SK-N-SH (cell line): ENCODE measurements at regions not wholly inside any gene's neighbourhood (a gene's known extent, or its start where the extent isn't known, plus 50 kb on each side); places are given as distances from the start of the nearest gene placed in this dataset.

Experiments used
- CTCF ChIA-PET: fragments of 300-600, 350-600 bp; formaldehyde crosslinking; extraction: SDS; loops from one replicate; lab custom pipeline; 2021; lab: Yijun Ruan, JAX
- POLR2A ChIA-PET: fragments of 350-600 bp; sonication (Branson Sonifier 250); formaldehyde crosslinking; extraction: SDS; loops from one replicate; lab custom pipeline; 2020; ENCODE audit warnings: antibody characterized with exemption, inconsistent platforms; lab: Yijun Ruan, JAX
- DNase-seq: peaks from one replicate; pipeline ENCODE4 v3.0.0; 2012
- H2AFZ ChIP-seq: fragments of 200-600 bp; sonication (generic); 2 replicates; pipeline ENCODE4 v1.8.1; 2016; ENCODE audit warnings: antibody characterized with exemption, mild to moderate bottlenecking, low read depth
- H3F3A ChIP-seq: fragments of 200-600 bp; sonication (generic); replicated peaks from 2 replicates; pipeline ENCODE3; 2016; ENCODE audit warnings: antibody characterized with exemption, mild to moderate bottlenecking; ENCODE audit not compliant: insufficient read depth
- H3K27ac ChIP-seq, 2 experiments: fragments of 200-500 bp in 1 of 2; fragments of 200-600 bp in 1 of 2; sonication (Bioruptor generic) in 1 of 2; sonication (generic), shearing (Covaris generic) in 1 of 2; 2 replicates each; pipeline versions ENCODE4 v1.5.1 to v1.6.1; 2014 to 2016; ENCODE audit warnings: low read depth in 2 of 2, inconsistent platforms in 1 of 2, low read length in 1 of 2, mild to moderate bottlenecking in 1 of 2, mixed read lengths in 1 of 2
- H3K27me3 ChIP-seq: fragments of 200-600 bp; sonication (generic), shearing (Covaris generic); 2 replicates; pipeline ENCODE4 v1.6.1; 2016; ENCODE audit warnings: mixed run types; ENCODE audit not compliant: insufficient read depth
- H3K36me3 ChIP-seq, 2 experiments: fragments of 200-500 bp in 1 of 2; fragments of 200-600 bp in 1 of 2; sonication (Bioruptor generic) in 1 of 2; sonication (generic) in 1 of 2; replicated peaks in 1 of 2; 2 replicates each; pipeline versions ENCODE3 to v1.5.1; 2014 to 2016; ENCODE audit warnings: low read length in 1 of 2, mild to moderate bottlenecking in 1 of 2; ENCODE audit not compliant: insufficient read depth in 2 of 2, control insufficient read depth in 1 of 2
- H3K4me1 ChIP-seq, 2 experiments: fragments of 200-500 bp in 1 of 2; fragments of 200-600 bp in 1 of 2; sonication (Bioruptor generic) in 1 of 2; sonication (generic), shearing (Covaris generic) in 1 of 2; 2 replicates each; pipeline versions ENCODE4 v1.5.1 to v1.6.1; 2014 to 2016; ENCODE audit warnings: low read depth in 1 of 2, low read length in 1 of 2, mixed run types in 1 of 2; ENCODE audit not compliant: insufficient read depth in 2 of 2, control insufficient read depth in 1 of 2
- H3K4me2 ChIP-seq: fragments of 200-600 bp; sonication (generic), shearing (Covaris generic); 2 replicates; pipeline ENCODE4 v1.6.1; 2017; ENCODE audit warnings: mixed run types
- H3K4me3 ChIP-seq, 2 experiments: fragments of 200-500 bp in 1 of 2; fragments of 200-600 bp in 1 of 2; sonication (Bioruptor generic) in 1 of 2; sonication (generic), shearing (Covaris generic) in 1 of 2; 2 replicates each; pipeline versions ENCODE4 v1.5.1 to v1.8.1; 2014 to 2016; ENCODE audit warnings: low read depth in 2 of 2, inconsistent platforms in 1 of 2, low read length in 1 of 2, mild to moderate bottlenecking in 1 of 2, mixed read lengths in 1 of 2, moderate library complexity in 1 of 2
- H3K79me2 ChIP-seq: fragments of 200-600 bp; sonication (generic); 2 replicates; pipeline ENCODE4 v1.8.1; 2017; ENCODE audit warnings: mild to moderate bottlenecking; ENCODE audit not compliant: insufficient read depth
- H3K9ac ChIP-seq: fragments of 200-600 bp; sonication (generic); 2 replicates; pipeline ENCODE4 v1.6.1; 2017; ENCODE audit warnings: mixed run types
- H3K9me2 ChIP-seq: fragments of 200-600 bp; sonication (generic); 2 replicates; pipeline ENCODE4 v1.6.1; 2017; ENCODE audit warnings: mixed run types
- H3K9me3 ChIP-seq: fragments of 200-600 bp; sonication (generic); 2 replicates; pipeline ENCODE4 v1.6.1; 2017; ENCODE audit warnings: mixed run types, mild to moderate bottlenecking, moderate library complexity
- H4K20me1 ChIP-seq: fragments of 200-600 bp; sonication (generic); 2 replicates; pipeline ENCODE4 v1.6.1; 2017; ENCODE audit warnings: mild to moderate bottlenecking, mixed run types; ENCODE audit not compliant: insufficient read depth
- IRF3 ChIP-seq: fragments of 150-350 bp; IDR thresholded peaks from 2 replicates; pipeline ENCODE4 v1.6.1; 2016; ENCODE audit warnings: mild to moderate bottlenecking, low read depth, low read length
- JUND ChIP-seq: IDR thresholded peaks from 2 replicates; pipeline ENCODE4 v1.4.0; 2012
- MAX ChIP-seq: IDR thresholded peaks from 2 replicates; pipeline ENCODE4 v1.4.0; 2012; ENCODE audit warnings: low read depth
- MEF2A ChIP-seq: IDR thresholded peaks from 2 replicates; pipeline ENCODE4 v1.4.0; 2012; ENCODE audit warnings: low read depth, borderline replicate concordance
- NFIC ChIP-seq: IDR thresholded peaks from 2 replicates; pipeline ENCODE4 v1.4.0; 2012; ENCODE audit warnings: borderline replicate concordance
- NRF1 ChIP-seq: IDR thresholded peaks from 2 replicates; pipeline ENCODE4 v1.6.1; 2012; ENCODE audit warnings: low read depth, mild to moderate bottlenecking, low read length
- RAD21 ChIP-seq: IDR thresholded peaks from 2 replicates; pipeline ENCODE4 v1.6.1; 2012; ENCODE audit warnings: mild to moderate bottlenecking, low read length
- REST ChIP-seq: IDR thresholded peaks from 2 replicates; pipeline ENCODE4 v1.6.1; 2012; ENCODE audit warnings: mild to moderate bottlenecking, low read depth, low read length, moderate library complexity
- RFX5 ChIP-seq: IDR thresholded peaks from 2 replicates; pipeline ENCODE4 v1.6.1; 2012; ENCODE audit warnings: mild to moderate bottlenecking, improper control_type of control experiment, low read length
- SIN3A ChIP-seq: IDR thresholded peaks from 2 replicates; pipeline ENCODE4 v1.6.1; 2012; ENCODE audit warnings: low read depth, mild to moderate bottlenecking, low read length, moderate library complexity, borderline replicate concordance
- TAF1 ChIP-seq: IDR thresholded peaks from 2 replicates; pipeline ENCODE4 v1.6.1; 2012; ENCODE audit warnings: low read depth, mild to moderate bottlenecking, low read length, moderate library complexity, borderline replicate concordance
- TCF12 ChIP-seq: IDR thresholded peaks from 2 replicates; pipeline ENCODE4 v1.4.0; 2012
- TEAD4 ChIP-seq: IDR thresholded peaks from 2 replicates; pipeline ENCODE4 v1.4.0; 2012; ENCODE audit warnings: mild to moderate bottlenecking, borderline replicate concordance; ENCODE audit not compliant: insufficient read depth
- USF2 ChIP-seq: fragments of 150-350 bp; IDR thresholded peaks from 2 replicates; pipeline ENCODE4 v1.6.1; 2017; ENCODE audit warnings: antibody characterized with exemption, low read length, low read depth, borderline replicate concordance
- YY1 ChIP-seq: IDR thresholded peaks from 2 replicates; pipeline ENCODE4 v1.4.0; 2012; ENCODE audit warnings: low read depth, mild to moderate bottlenecking
- WGBS: methylation state at CpG from one replicate; pipeline ENCODE4 v1.1.6; 2017; ENCODE audit warnings: low lambda C conversion rate; 5-methylcytosine and 5-hydroxymethylcytosine counted together
- TF ChIP-seq, protein P1 (sequence below): IDR thresholded peaks from 2 replicates; pipeline ENCODE4 v1.4.0; 2012; ENCODE audit warnings: low read depth, borderline replicate concordance

DNA sequence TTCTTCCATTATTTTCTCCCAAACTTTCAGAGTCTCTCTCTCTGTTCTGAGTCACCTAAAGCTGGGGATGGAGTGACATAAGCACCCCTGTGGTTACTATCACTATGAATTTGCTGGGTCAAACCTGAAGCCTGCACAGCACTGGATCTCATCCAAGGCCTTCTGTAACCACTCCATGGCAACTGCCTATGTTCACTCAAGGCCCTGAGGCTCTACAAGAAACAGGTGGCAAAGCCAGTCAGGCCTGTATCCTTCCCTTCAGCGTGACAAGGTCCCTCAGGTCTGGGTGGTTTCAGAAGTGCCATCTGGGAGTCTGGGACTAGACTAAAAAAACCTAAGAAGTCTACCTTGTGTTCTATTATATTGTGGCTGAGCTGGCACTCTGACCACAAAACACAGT is 1278.8 kb upstream of the EYS start:
- POLR2A ChIA-PET, result no interaction called here
- H3K36me3 ChIP-seq, result no peaks in the 10 kb centered on the region

DNA sequence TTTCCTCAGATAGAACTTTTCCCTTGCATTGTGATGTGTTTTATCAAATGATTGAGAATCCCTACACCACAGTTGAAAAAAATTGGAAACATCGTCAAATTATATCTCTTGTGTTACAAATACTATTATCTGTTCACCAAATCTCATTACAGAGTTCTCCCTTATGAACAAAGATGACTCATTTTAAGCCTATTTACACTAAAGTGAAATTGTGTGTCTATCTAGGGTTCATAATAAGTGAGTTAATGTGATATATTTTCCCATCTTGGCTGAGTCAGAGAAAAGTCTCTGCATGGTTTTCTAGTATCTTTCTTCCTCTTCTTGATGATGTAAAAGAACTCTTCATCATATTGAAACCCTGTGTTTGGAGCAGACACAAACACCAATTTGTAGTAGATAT is 1263.3 kb upstream of the EYS start:
- H2AFZ ChIP-seq, result no peak overlapping the region
- no peaks in the 10 kb centered on the region; the same call in 1 of the 2 replicates for H3K9me3 ChIP-seq
- H3K36me3 ChIP-seq, result no peaks in the 10 kb centered on the region
- CTCF ChIA-PET, result no interaction called here
- no peak overlapping the region for H3K27ac ChIP-seq
- no peaks in the 10 kb centered on the region for H3F3A ChIP-seq
- H3K79me2 ChIP-seq, result no peaks in the 10 kb centered on the region
- no peak overlapping the region for H3K9ac ChIP-seq
- no peak overlapping the region for H3K4me3 ChIP-seq
- WGBS, result 49% methylated on average over 1 of the region's 1 CpG
- no peak for DNase-seq
- no peak for TF ChIP-seq NRF1
- TF ChIP-seq NFIC, result no peak
- no peak for TF ChIP-seq SIN3A
- no peak for TF ChIP-seq REST
- TF ChIP-seq, protein P1, sequence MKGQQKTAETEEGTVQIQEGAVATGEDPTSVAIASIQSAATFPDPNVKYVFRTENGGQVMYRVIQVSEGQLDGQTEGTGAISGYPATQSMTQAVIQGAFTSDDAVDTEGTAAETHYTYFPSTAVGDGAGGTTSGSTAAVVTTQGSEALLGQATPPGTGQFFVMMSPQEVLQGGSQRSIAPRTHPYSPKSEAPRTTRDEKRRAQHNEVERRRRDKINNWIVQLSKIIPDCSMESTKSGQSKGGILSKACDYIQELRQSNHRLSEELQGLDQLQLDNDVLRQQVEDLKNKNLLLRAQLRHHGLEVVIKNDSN, result no peak
- no peak for TF ChIP-seq TCF12
- no peak for TF ChIP-seq MAX
- TF ChIP-seq JUND, result no peak
- TF ChIP-seq USF2, result no peak
- TF ChIP-seq RFX5, result no peak
- TF ChIP-seq TAF1, result no peak
- no peaks in the 10 kb centered on the region for H3K4me1 ChIP-seq
- no peaks in the 10 kb centered on the region for H3K27me3 ChIP-seq
- no peaks in the 10 kb centered on the region for H3K9me2 ChIP-seq
- H3K4me2 ChIP-seq, result no peak overlapping the region
- POLR2A ChIA-PET, result no interaction called here
- no peaks in the 10 kb centered on the region for H4K20me1 ChIP-seq

More for the DNA sequence above, 1278.8 kb upstream of the EYS start:
- Histone ChIP-seq H3K4me3 (no peak overlapping the region), H3F3A (peaks cover 1% of the 10 kb centered on the region), H3K27me3 (no peaks in the 10 kb centered on the region), H3K4me2 (no peak overlapping the region), H3K9ac (no peak overlapping the region), H2AFZ (no peak overlapping the region), H3K27ac (no peak overlapping the region), H3K79me2 (no peaks in the 10 kb centered on the region), H3K4me1 (no peaks in the 10 kb centered on the region), H3K9me2 (no peaks in the 10 kb centered on the region), H3K9me3 (no peaks in the 10 kb centered on the region; the same call in 1 of the 2 replicates), H4K20me1 (no peaks in the 10 kb centered on the region)
- TF ChIP-seq IRF3 (no peak), YY1 (no peak), RAD21 (no peak), MEF2A (no peak), USF2 (no peak), NRF1 (no peak), TEAD4 (no peak)
- TF ChIP-seq, protein P1, result no peak
- no peak for DNase-seq
- 0% methylated on average over 1 of the region's 1 CpG for WGBS
- CTCF ChIA-PET, result no interaction called here
